GM19043 (cell line): ENCODE measurements at regions not wholly inside any gene's neighbourhood (a gene's known extent, or its start where the extent isn't known, plus 50 kb on each side); places are given as distances from the start of the nearest gene placed in this dataset.

ENCODE experiments used
- ATAC-seq: cut with Tn5 transposase; IDR thresholded peaks from one replicate; pipeline ENCODE4 v1.9.1; 2021; ENCODE audit warnings: low read depth; ENCODE audit not compliant: unreplicated experiment

- ATAC-seq, result peak; percentile 94
These were observed 683.1 kb upstream of the SORCS1 start for GRCh38 chr10:107847620-107848019.

GRCh38 chr10:107834706-107835105 lies 670.2 kb upstream of the SORCS1 start:
- ATAC-seq, result no peak

- ATAC-seq, result no peak
These were observed 667.3 kb upstream of the SORCS1 start for GRCh38 chr10:107831772-107832171.

- no peak for ATAC-seq
These were observed 664.7 kb upstream of the SORCS1 start for GRCh38 chr10:107829161-107829560.

GRCh38 chr10:107826171-107826570 lies 661.7 kb upstream of the SORCS1 start:
- ATAC-seq, result no peak

GRCh38 chr10:107814865-107815487 lies 650.5 kb upstream of the SORCS1 start:
- no peak for ATAC-seq

- ATAC-seq, result no peak
These were observed 649.1 kb upstream of the SORCS1 start for GRCh38 chr10:107813451-107814162.

GRCh38 chr10:107809889-107810288 lies 645.4 kb upstream of the SORCS1 start:
- ATAC-seq, result no peak

- no peak for ATAC-seq
These were observed 643.3 kb upstream of the SORCS1 start for GRCh38 chr10:107807836-107808235.

GRCh38 chr10:107806026-107806425 lies 641.5 kb upstream of the SORCS1 start:
- ATAC-seq, result no peak

- no peak for ATAC-seq
These were observed 639.0 kb upstream of the SORCS1 start for GRCh38 chr10:107803546-107803945.

GRCh38 chr10:107800061-107800460 lies 635.6 kb upstream of the SORCS1 start:
- ATAC-seq, result no peak

- ATAC-seq, result no peak
These were observed 625.8 kb upstream of the SORCS1 start for GRCh38 chr10:107790271-107790670.

GRCh38 chr10:107771066-107771465 lies 606.6 kb upstream of the SORCS1 start:
- ATAC-seq, result no peak

GRCh38 chr10:107767185-107767584 lies 602.7 kb upstream of the SORCS1 start:
- ATAC-seq, result no peak

GRCh38 chr10:107754814-107755213 lies 590.3 kb upstream of the SORCS1 start:
- ATAC-seq, result no peak

- ATAC-seq, result no peak
These were observed 584.7 kb upstream of the SORCS1 start for GRCh38 chr10:107749235-107749634.

GRCh38 chr10:107747851-107748250 lies 583.3 kb upstream of the SORCS1 start:
- ATAC-seq, result no peak

GRCh38 chr10:107741971-107742370 lies 577.5 kb upstream of the SORCS1 start:
- ATAC-seq, result no peak

GRCh38 chr10:107740962-107741690 lies 576.6 kb upstream of the SORCS1 start:
- ATAC-seq, result no peak

- ATAC-seq, result no peak
These were observed 575.4 kb upstream of the SORCS1 start for GRCh38 chr10:107739951-107740350.
